Duodenal mucosa (tissue), 2 donors: ENCODE measurements at regions not wholly inside any gene's neighbourhood (a gene's known extent, or its start where the extent isn't known, plus 50 kb on each side); places are given as distances from the start of the nearest gene placed in this dataset.

Experiments used
- H3K27ac ChIP-seq: one replicate; pipeline ENCODE4 v1.7.0; 2013; ENCODE audit warnings: low read depth, low read length
- H3K27me3 ChIP-seq, 2 donors: one replicate each; pipeline ENCODE4 v1.7.0; 2013; ENCODE audit warnings: low read length in 2 of 2, control low read depth in 1 of 2; ENCODE audit not compliant: insufficient read depth in 2 of 2, control insufficient read depth in 1 of 2
- H3K36me3 ChIP-seq, 2 donors: one replicate each; pipeline ENCODE4 v1.7.0; 2013; ENCODE audit warnings: low read length in 2 of 2, control low read depth in 1 of 2; ENCODE audit not compliant: insufficient read depth in 2 of 2, control insufficient read depth in 1 of 2
- H3K4me1 ChIP-seq, 2 donors: one replicate each; pipeline ENCODE4 v1.7.0; 2013; ENCODE audit warnings: low read length in 2 of 2, control low read depth in 1 of 2; ENCODE audit not compliant: insufficient read depth in 2 of 2, control insufficient read depth in 1 of 2
- H3K4me3 ChIP-seq, 2 donors: one replicate each; pipeline ENCODE4 v1.7.0; 2013; ENCODE audit warnings: low read length in 2 of 2, low read depth in 1 of 2
- H3K9ac ChIP-seq, 2 donors: one replicate each; pipeline ENCODE4 v1.7.0; 2013; ENCODE audit warnings: low read length in 2 of 2, low read depth in 1 of 2
- H3K9me3 ChIP-seq, 2 donors: one replicate each; pipeline ENCODE4 v1.7.0; 2013; ENCODE audit warnings: low read length in 2 of 2, control low read depth in 1 of 2; ENCODE audit not compliant: control insufficient read depth in 1 of 2

DNA sequence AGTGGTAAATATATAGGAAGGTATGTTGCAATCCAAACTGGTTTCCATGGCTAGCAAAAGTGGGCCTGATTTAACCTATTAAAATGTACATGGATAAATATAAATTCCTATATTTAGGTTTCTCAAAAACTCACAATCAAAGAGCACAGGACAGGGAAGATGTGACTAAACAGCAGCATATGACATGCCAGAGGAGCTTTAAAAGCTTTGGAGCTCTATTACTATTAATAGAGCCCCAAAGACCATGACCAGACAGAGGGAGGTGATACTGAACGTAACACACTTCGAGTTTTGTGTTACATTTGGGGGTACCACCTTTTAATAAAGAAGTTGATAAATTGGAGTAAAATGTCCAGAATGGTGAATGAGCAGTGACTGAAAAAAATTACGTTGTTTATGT is 179.5 kb upstream of the SLC14A2 start:
- no peaks in the 10 kb centered on the region for H3K27me3 ChIP-seq
- no peak overlapping the region for H3K9ac ChIP-seq
- H3K4me3 ChIP-seq = no peak overlapping the region
- no peak overlapping the region for H3K27ac ChIP-seq
- H3K4me1 ChIP-seq = no peaks in the 10 kb centered on the region
- no peaks in the 10 kb centered on the region for H3K36me3 ChIP-seq
- H3K9me3 ChIP-seq = no peaks in the 10 kb centered on the region

DNA sequence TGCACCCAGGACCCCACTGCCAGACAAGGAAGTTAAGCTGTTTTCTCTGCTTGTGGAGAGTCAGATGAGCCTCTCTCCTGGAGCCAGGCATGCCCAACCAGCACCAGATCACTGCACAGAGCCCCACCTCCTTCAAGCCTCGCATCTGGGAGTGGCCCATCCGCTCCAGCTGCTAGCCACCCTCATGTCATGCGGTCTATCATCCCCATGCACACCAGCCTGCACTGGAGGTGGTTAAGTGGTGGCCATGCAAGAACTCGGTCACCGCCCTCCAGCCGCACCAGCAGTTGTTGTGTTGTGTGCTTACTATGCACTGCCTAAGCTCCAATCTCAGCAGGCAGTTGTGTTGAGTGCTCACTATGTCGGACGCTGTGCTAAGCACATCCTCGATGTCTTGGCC is 177.9 kb upstream of the SLC14A2 start:
- H3K27ac ChIP-seq = no peak overlapping the region
- no peaks in the 10 kb centered on the region for H3K9me3 ChIP-seq
- no peak overlapping the region for H3K9ac ChIP-seq
- no peaks in the 10 kb centered on the region for H3K27me3 ChIP-seq
- H3K36me3 ChIP-seq = no peaks in the 10 kb centered on the region
- no peak overlapping the region for H3K4me3 ChIP-seq
- H3K4me1 ChIP-seq = peaks cover 0 to 9% of the 10 kb centered on the region in 2 donors

DNA sequence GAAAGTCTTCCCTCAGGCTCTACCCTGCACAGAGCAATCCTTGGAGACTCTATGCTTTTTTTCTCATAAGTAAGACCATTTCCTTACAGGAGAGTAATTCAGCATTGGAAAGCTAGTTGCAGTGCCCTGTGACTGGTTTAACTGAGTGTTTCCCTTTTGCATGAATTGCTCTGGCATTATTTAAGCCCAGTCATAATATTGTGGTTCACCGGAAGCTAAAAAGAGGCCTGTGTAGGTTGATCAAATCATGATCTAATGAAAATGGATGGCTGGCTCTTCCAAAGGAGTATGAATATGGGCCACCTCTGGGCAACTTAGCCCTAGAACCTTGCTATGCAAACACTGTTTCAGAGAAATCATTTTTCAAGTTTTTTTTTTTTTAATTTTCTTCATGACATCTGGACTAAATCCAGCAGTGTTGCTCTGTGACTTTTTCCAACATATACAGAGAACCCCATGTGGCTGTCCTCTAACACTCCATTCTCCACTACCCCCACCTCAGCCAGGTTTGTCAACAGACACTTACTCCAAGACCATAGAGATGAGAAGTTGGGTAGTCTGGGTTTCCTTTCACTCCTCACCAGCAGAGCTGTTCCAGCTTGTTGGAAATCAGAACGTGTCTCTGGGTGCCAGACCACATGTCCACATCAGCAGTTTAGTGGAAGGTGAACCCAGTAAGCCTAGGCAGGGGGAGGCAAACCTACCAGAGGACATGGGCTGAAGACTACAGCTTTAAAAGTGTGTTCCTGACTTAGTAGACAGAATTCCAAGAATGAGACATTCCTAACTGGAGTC is 175.2 kb upstream of the SLC14A2 start:
- Histone ChIP-seq H3K9me3 (no peaks in the 10 kb centered on the region), H3K27me3 (no peaks in the 10 kb centered on the region), H3K27ac (no peak overlapping the region), H3K9ac (no peak overlapping the region), H3K36me3 (no peaks in the 10 kb centered on the region), H3K4me1 (peaks cover 0 to 9% of the 10 kb centered on the region in 2 donors), H3K4me3 (no peak overlapping the region)

DNA sequence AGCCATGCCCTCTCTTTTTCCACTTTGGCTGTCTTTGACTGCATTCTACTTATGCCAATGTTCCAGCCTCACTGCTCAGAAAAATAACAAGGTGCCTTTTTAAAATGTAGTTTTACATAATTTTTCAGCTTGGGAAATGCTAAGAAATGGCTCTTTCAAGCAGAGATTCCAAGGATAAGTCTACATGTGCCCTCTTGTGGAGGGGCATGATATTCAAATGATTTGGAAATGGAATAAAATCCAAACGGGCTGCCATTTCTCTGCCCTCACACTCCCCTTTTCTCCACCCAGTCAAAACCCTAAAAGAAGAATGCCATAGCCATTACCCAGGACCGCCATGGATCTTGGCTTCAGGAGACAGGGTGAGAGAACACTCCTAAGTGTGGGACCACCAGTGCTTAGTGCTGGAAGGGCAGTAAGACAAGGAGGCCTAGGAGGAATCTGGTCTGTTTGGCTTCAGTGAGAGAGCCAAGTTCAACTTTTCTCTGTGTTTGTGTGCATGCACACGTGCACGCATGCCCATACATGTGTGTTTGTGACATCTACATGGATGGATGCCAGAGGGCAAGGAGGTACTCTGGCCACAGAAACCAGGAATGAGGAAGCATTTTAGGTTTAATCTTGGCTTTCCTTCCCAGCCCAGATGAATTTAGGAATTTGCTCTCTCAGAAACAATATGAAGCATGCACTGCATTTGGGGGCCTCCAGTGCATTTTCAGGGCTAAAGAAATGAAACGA is 174.0 kb upstream of the SLC14A2 start:
- Histone ChIP-seq H3K4me1 (peaks cover 0 to 9% of the 10 kb centered on the region in 2 donors), H3K36me3 (no peaks in the 10 kb centered on the region), H3K9me3 (no peaks in the 10 kb centered on the region), H3K9ac (no peak overlapping the region), H3K27me3 (no peaks in the 10 kb centered on the region), H3K27ac (no peak overlapping the region), H3K4me3 (no peak overlapping the region)

DNA sequence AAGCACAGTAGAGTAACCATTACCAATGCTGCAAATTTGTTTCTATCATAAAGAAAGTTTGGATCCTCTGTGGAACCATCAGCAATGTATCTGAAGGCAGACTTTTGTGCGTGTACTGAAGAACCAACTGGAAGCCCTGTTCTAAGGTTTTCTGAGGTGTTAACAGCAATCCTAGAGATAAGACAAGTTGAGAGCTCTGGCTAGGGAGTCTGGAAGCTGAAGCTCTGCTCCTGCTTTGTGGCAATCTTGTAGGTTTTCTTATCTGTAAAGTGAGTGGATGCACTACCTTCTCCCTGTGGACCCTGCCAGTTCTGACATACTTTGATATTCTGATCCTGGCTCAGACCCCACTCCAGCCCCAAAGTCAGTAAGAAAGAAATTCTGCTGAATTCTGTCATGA is 171.2 kb upstream of the SLC14A2 start:
- Histone ChIP-seq H3K27ac (no peak overlapping the region), H3K9me3 (no peaks in the 10 kb centered on the region), H3K9ac (no peak overlapping the region), H3K27me3 (no peaks in the 10 kb centered on the region), H3K4me3 (no peak overlapping the region), H3K4me1 (peaks cover 20 to 29% of the 10 kb centered on the region in 2 donors), H3K36me3 (no peaks in the 10 kb centered on the region)

DNA sequence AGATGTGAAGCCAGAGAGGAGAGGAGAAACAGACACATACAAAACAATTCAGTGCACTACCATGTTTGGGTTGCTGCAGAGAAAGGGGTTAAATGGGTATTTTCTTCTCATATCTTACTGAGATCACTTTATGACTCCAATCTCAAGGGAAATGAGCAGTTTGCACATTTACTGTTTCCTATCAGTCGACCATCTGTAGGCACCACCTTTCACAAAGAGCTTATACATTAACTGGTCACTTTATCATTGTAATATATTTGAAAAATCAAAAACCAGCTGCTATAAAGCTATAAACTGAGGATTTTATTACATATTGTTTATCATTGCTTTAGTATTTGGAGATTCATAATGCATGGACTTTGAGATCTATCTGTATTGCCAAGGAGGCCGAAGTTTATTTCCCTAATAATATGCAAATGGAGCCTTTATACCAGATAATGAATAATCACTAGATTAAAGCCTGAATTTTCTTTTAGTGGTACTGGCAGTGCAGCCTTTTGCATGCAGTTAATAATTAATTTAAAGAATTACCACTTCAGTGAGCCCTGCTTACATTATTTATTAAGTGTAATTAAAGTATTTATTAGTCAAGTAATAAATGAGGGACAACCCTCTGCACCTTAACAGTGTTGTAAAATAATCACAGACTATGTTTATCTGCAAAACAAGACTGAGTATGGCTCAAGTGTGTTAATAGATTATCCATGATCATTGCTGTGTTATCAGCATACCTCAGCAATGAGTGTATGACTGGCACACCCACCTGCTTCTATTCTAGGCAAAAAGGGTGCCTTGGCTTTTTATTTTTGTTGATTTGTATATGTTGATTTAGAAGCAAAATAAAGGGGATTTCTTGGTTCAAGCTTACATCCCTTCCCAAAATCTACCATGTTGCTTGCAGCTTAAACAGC is 167.7 kb upstream of the SLC14A2 start:
- Histone ChIP-seq H3K9me3 (no peaks in the 10 kb centered on the region), H3K36me3 (no peaks in the 10 kb centered on the region), H3K4me1 (peaks cover 37 to 38% of the 10 kb centered on the region in 2 donors), H3K4me3 (peak overlapping the region in 1 of 2 donors; percentile 23), H3K9ac (no peak overlapping the region), H3K27me3 (no peaks in the 10 kb centered on the region), H3K27ac (no peak overlapping the region)

DNA sequence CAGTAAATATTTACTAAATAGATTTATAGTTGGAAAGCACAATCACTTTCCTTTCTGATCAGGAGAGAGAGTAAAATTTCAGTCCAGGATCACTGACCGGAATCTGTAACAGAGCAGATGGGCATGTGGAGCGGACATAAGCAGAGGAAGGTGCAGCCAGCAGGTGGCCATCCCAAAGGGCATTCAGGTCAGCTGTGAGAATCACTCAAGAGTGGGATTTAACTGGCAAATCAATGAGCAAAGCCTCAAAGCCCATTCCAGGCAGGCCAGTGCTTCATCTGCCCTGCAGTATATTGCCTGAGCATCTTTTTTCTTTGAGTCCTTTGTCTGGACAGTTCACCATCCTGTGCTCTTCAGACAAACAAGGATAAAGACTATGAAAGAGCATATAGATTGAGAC is 166.4 kb upstream of the SLC14A2 start:
- H3K27ac ChIP-seq = no peak overlapping the region

DNA sequence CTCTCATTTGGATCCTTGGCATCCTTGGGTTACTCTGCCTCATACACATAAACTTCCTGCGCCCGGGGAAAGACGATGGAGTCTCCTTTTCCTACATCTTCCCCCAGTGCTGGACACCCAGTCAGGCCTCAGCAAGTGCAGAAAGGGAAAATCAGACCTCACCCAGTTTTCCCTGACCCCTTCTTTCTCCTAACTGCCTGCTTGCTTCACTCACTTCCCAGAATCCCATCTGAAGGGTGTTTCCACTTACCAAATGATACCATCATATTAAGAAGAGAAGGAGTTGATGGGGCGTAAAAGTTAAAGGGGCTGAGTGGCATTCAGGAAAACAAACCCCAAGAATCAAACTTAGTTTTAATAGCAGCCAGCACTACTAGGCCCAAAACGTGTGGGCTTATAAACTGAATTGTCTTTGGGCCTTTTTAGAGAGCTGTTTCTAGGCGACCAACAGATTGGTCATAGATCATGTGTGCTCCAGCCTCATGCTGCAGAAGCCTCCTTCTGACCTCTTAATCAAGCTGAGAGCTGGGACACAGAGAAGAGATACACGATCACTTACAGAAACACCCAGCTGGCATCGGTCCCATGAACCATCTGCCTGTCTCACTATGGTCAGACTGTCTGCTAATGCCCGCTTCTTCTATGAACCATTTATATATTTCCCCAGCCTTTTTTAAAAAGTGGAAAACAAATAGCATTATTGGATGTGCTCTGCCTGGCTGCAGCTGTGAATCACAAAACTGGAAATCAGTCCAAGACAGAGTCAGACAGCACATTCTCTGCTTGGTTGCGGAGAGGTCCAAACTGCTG is 165.7 kb upstream of the SLC14A2 start:
- H3K4me3 ChIP-seq = no peak overlapping the region
- no peaks in the 10 kb centered on the region for H3K9me3 ChIP-seq
- H3K27ac ChIP-seq = peak overlapping the region; percentile 1
- no peaks in the 10 kb centered on the region for H3K27me3 ChIP-seq
- H3K36me3 ChIP-seq = no peaks in the 10 kb centered on the region
- H3K9ac ChIP-seq = no peak overlapping the region
- peaks cover 37 to 38% of the 10 kb centered on the region in 2 donors for H3K4me1 ChIP-seq

More for the DNA sequence above, 166.4 kb upstream of the SLC14A2 start:
- peaks cover 37 to 38% of the 10 kb centered on the region in 2 donors for H3K4me1 ChIP-seq
- H3K27me3 ChIP-seq = no peaks in the 10 kb centered on the region
- H3K36me3 ChIP-seq = no peaks in the 10 kb centered on the region
- no peak overlapping the region for H3K9ac ChIP-seq
- H3K4me3 ChIP-seq = no peak overlapping the region
- H3K9me3 ChIP-seq = no peaks in the 10 kb centered on the region

DNA sequence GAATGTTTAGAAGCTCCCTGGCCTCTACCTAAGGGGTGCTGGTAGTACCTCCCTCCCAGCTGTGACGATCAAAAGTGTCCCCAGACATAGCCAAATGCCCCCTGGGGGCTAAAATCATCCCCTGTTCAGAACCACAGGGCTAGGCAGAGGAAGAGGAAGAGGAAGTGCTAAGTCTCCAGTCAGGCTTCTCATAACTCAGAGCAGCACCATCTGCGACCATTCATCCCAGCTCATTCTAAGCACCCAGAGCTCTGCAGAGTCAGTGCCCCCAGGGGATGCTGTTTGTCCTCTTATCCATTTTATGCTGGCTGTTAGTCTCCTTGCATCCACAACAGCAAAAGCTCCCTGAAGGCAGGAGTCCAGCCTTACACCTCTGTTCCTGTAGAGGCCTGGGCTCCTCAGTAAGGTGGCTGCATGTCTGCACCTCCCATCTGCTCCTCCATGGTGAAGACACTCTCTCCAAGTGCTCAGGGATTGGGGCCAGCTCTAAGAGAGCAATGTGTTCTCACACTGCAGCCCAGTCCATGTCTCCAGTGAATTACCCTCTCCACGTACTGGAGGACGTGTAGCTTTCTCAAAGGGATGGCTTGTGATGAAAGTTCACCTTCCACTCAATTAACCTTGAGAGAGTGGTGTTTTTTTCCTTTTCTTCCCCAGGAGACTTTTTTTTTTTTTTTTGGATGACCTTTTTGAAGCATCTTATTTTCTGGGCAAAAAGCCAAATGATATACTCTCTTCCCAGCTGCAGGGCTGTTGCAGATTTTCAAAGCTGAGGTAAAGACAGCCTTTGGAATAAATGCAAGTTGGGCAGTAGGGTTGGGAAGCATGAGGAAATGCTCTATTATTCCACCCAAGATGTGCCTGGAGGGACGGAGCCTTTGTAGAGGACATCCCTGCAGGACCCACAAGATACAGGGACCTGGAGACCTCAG is 158.9 kb upstream of the SLC14A2 start:
- H3K4me1 ChIP-seq = peaks cover 0 to 5% of the 10 kb centered on the region in 2 donors
- no peak overlapping the region for H3K4me3 ChIP-seq
- H3K9me3 ChIP-seq = no peaks in the 10 kb centered on the region
- no peak overlapping the region for H3K27ac ChIP-seq
- no peaks in the 10 kb centered on the region for H3K27me3 ChIP-seq
- H3K36me3 ChIP-seq = no peaks in the 10 kb centered on the region
- no peak overlapping the region for H3K9ac ChIP-seq
